SK-N-SH (cell line): ENCODE measurements at regions not wholly inside any gene's neighbourhood (a gene's known extent, or its start where the extent isn't known, plus 50 kb on each side); places are given as distances from the start of the nearest gene placed in this dataset.

Source experiments
- CHD2 ChIP-seq: fragments of 150-350 bp; IDR thresholded peaks from 2 replicates; pipeline ENCODE4 v1.6.1; 2018; ENCODE audit warnings: low read length; ENCODE audit not compliant: partially characterized antibody
- EP300 ChIP-seq, 2 experiments: IDR thresholded peaks; 2 replicates each; pipeline versions ENCODE4 v1.4.0 to v1.6.1; 2012; ENCODE audit warnings: borderline replicate concordance in 1 of 2, low read depth in 1 of 2, low read length in 1 of 2
- EZH2phosphoT487 ChIP-seq: fragments of 200-600 bp; sonication (generic); IDR thresholded peaks from 2 replicates; pipeline ENCODE4 v1.6.1; 2017; ENCODE audit warnings: low read depth, mixed run types, mild to moderate bottlenecking, antibody characterized with exemption, moderate library complexity, borderline replicate concordance
- GABPA ChIP-seq: IDR thresholded peaks from 2 replicates; pipeline ENCODE4 v1.4.0; 2012; ENCODE audit warnings: low read depth, mild to moderate bottlenecking
- POLR2AphosphoS5 ChIP-seq: IDR thresholded peaks from 2 replicates; pipeline ENCODE4 v1.6.1; 2012; ENCODE audit warnings: low read depth, low read length
- RFX5 ChIP-seq: IDR thresholded peaks from 2 replicates; pipeline ENCODE4 v1.6.1; 2012; ENCODE audit warnings: mild to moderate bottlenecking, improper control_type of control experiment, low read length
- RXRA ChIP-seq: IDR thresholded peaks from 2 replicates; pipeline ENCODE4 v1.4.0; 2012; ENCODE audit warnings: low read depth, mild to moderate bottlenecking, borderline replicate concordance
- TF ChIP-seq, protein P1 (sequence below): fragments of 200-600 bp; sonication (generic); IDR thresholded peaks from 2 replicates; pipeline ENCODE4 v1.6.1; 2017; ENCODE audit warnings: antibody characterized with exemption, mild to moderate bottlenecking, moderate library complexity
- TF ChIP-seq, protein P2 (sequence below): fragments of 150-350 bp; IDR thresholded peaks from 2 replicates; pipeline ENCODE4 v1.6.1; 2016; ENCODE audit warnings: mild to moderate bottlenecking, low read depth, low read length

DNA sequence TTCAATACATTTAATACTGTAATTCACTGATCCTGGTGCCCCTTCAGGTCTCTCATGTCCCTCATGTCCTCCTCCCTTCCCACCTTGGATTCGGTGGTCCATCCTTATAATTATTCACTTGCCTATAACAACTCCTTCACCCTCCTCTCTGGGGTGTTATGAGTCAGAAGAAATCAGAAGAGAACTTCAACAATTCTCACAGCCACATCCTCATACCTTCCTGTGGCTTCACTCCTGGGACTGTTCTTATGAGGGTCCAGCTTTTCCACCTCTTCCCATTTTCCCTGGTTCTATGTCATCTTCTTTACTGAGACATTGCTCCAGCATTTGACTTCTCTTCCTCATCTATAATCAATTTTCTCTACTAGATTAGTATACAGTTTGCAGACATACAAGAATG lies 406.1 kb downstream of the NR2F1-AS1 start:
- TF ChIP-seq, protein P1, sequence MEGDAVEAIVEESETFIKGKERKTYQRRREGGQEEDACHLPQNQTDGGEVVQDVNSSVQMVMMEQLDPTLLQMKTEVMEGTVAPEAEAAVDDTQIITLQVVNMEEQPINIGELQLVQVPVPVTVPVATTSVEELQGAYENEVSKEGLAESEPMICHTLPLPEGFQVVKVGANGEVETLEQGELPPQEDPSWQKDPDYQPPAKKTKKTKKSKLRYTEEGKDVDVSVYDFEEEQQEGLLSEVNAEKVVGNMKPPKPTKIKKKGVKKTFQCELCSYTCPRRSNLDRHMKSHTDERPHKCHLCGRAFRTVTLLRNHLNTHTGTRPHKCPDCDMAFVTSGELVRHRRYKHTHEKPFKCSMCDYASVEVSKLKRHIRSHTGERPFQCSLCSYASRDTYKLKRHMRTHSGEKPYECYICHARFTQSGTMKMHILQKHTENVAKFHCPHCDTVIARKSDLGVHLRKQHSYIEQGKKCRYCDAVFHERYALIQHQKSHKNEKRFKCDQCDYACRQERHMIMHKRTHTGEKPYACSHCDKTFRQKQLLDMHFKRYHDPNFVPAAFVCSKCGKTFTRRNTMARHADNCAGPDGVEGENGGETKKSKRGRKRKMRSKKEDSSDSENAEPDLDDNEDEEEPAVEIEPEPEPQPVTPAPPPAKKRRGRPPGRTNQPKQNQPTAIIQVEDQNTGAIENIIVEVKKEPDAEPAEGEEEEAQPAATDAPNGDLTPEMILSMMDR: no peak
- TF ChIP-seq EZH2phosphoT487: no peak
- TF ChIP-seq EP300 (IDR thresholded peaks at IDR 0.05; ENCODE audit: borderline replicate concordance in 1 of 2, low read depth in 1 of 2, low read length in 1 of 2): no peak
- no peak for TF ChIP-seq RFX5
- TF ChIP-seq, protein P2, sequence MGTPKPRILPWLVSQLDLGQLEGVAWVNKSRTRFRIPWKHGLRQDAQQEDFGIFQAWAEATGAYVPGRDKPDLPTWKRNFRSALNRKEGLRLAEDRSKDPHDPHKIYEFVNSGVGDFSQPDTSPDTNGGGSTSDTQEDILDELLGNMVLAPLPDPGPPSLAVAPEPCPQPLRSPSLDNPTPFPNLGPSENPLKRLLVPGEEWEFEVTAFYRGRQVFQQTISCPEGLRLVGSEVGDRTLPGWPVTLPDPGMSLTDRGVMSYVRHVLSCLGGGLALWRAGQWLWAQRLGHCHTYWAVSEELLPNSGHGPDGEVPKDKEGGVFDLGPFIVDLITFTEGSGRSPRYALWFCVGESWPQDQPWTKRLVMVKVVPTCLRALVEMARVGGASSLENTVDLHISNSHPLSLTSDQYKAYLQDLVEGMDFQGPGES: no peak
- TF ChIP-seq GABPA: no peak
- no peak for TF ChIP-seq RXRA
- TF ChIP-seq POLR2AphosphoS5: no peak
- no peak for TF ChIP-seq CHD2
